ENCODE measurements at regions not wholly inside any gene's neighbourhood (a gene's known extent, or its start where the extent isn't known, plus 50 kb on each side); places are given as distances from the start of the nearest gene placed in this dataset.

DNA sequence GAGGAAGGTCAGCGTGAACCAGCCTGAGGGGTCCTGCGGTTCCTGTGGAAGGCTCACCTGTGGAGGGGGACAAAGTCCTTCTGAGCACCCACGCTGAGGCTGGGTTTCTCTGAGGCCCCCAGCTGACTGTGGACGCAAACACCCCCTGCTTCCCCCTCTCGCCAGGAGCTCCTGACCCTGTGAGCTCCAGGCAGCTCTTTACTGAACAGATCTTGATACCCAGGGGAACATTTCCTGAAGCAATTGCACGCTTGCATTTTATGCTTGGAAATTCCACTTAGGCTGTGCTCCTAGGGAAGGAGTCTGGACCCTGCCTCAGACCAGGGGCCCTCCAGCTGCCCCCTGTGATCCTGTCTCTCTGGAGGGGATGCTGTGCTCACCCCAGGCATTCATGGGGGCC is 454.2 kb upstream of the B3GAT1 start:
- H3K4me1 Mint-ChIP-seq (ENCODE audit: unreplicated experiment): peaks cover 12% of the 10 kb centered on the region
- no peak for DNase-seq (ENCODE audit: extremely low spot score, unreplicated experiment)

DNA sequence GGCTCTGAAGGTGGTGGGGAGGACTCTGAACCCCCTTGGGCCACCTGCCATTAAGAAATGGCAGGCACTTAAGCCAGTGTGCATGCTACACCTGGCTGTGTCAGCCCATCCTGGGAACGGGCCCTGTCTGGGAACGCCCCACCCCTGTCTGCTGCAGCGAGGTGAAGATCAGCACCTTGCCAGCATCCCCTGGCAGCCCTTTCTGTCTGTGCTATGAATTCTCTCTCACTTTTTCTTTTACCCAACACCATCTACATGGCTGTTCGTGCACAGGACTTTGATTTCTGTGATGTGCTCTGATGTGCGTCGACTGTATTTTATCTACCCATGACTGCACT is 452.9 kb upstream of the B3GAT1 start:
- no peak for DNase-seq (ENCODE audit: extremely low spot score, unreplicated experiment)
- H3K9me3 Mint-ChIP-seq: no peaks in the 10 kb centered on the region
- no peak overlapping the region for H3K4me3 Mint-ChIP-seq
- H3K27ac Mint-ChIP-seq: no peak overlapping the region
- no peaks in the 10 kb centered on the region for H3K36me3 Mint-ChIP-seq
- H3K27me3 Mint-ChIP-seq: peaks cover 23% of the 10 kb centered on the region
- peaks cover 12% of the 10 kb centered on the region for H3K4me1 Mint-ChIP-seq (ENCODE audit: unreplicated experiment)
- TF ChIP-seq CTCF (conservative IDR thresholded peaks at IDR 0.05): no peak

More for the DNA sequence above, 454.2 kb upstream of the B3GAT1 start:
- Mint-ChIP-seq H3K9me3 (no peaks in the 10 kb centered on the region), H3K27ac (no peak overlapping the region), H3K36me3 (no peaks in the 10 kb centered on the region), H3K4me3 (no peak overlapping the region), H3K27me3 (peaks cover 23% of the 10 kb centered on the region)
- no peak for TF ChIP-seq CTCF (conservative IDR thresholded peaks at IDR 0.05)

DNA sequence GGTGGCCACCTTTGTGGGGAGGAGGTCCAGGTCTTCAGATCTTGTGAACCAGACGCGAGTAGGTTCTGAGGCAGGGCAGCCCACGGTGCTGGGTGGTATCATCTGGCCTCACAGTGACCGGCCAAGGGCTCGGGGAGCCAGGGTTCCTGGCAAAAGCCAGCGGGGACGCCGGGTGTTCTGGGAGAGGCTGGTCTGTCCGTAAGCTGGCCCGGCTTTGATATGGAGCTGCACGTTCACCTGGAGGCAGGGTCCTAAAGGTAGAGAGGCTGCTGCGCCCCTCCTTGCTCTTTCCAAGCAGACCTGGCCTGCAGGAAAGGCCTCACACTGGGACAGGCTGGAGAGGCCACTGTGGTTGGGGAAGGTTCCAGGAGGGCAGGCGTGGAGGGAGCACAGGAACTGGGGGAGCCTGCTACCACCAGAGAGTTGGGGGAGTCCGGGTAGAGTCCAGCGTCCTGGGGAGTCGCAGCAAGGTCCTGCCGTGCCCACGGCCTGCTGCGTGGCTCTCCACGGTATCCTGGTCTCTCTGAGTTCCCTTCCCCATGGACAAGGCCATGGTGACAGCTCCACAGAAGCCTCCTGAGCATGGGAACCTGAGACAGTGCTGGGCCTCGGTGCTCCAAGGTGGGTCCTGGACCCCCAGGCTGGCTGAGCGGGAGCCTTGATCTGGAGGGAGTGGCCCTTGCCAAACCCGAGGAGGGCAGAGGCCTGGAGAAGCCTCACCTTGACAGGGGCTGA is 452.4 kb upstream of the B3GAT1 start:
- H3K27ac Mint-ChIP-seq: no peak overlapping the region
- DNase-seq (ENCODE audit: extremely low spot score, unreplicated experiment): no peak
- H3K27me3 Mint-ChIP-seq: peaks cover 23% of the 10 kb centered on the region
- no peak overlapping the region for H3K4me3 Mint-ChIP-seq
- TF ChIP-seq CTCF (conservative IDR thresholded peaks at IDR 0.05): no peak
- H3K4me1 Mint-ChIP-seq (ENCODE audit: unreplicated experiment): peaks cover 12% of the 10 kb centered on the region
- no peaks in the 10 kb centered on the region for H3K36me3 Mint-ChIP-seq
- no peaks in the 10 kb centered on the region for H3K9me3 Mint-ChIP-seq

GRCh38 chr11:134863294-134863693 is 451.3 kb upstream of the B3GAT1 start:
- Mint-ChIP-seq H3K4me3 (no peak overlapping the region), H3K9me3 (no peaks in the 10 kb centered on the region), H3K4me1 (ENCODE audit: unreplicated experiment) (peaks cover 4% of the 10 kb centered on the region), H3K36me3 (no peaks in the 10 kb centered on the region), H3K27ac (no peak overlapping the region), H3K27me3 (peaks cover 25% of the 10 kb centered on the region)
- DNase-seq (ENCODE audit: extremely low spot score, unreplicated experiment): no peak
- no peak for TF ChIP-seq CTCF (conservative IDR thresholded peaks at IDR 0.05)

- Mint-ChIP-seq H3K4me1 (ENCODE audit: unreplicated experiment) (peaks cover 4% of the 10 kb centered on the region), H3K27ac (no peak overlapping the region), H3K27me3 (peaks cover 31% of the 10 kb centered on the region), H3K36me3 (no peaks in the 10 kb centered on the region), H3K4me3 (no peak overlapping the region), H3K9me3 (no peaks in the 10 kb centered on the region)
- no peak for DNase-seq (ENCODE audit: extremely low spot score, unreplicated experiment)
- TF ChIP-seq CTCF (conservative IDR thresholded peaks at IDR 0.05): no peak
Observed at GRCh38 chr11:134862587-134863195, 450.6 kb upstream of the B3GAT1 start.

All from type B pancreatic cell (in vitro differentiated cells).